ENCODE measurements at regions not wholly inside any gene's neighbourhood (a gene's known extent, or its start where the extent isn't known, plus 50 kb on each side); places are given as distances from the start of the nearest gene placed in this dataset.

GRCh38 chr2:47295981-47296635, 73.0 kb upstream of the EPCAM start:
- TF ChIP-seq POLR2A (IDR thresholded peaks at IDR 0.05; ENCODE audit: low read depth) (no peak), POLR2AphosphoS5 (IDR thresholded peaks at IDR 0.05) (no peak), EP300 (IDR thresholded peaks at IDR 0.05) (no peak), CTCF (IDR thresholded peaks at IDR 0.05) (no peak)
- H3K4me3 ChIP-seq = no peak overlapping the region
- no peaks in the 10 kb centered on the region for H3K36me3 ChIP-seq
- DNase-seq (ENCODE audit: extremely low spot score) = no peak
- H3K27me3 ChIP-seq = no peaks in the 10 kb centered on the region
- peaks cover 0 to 4% (median 0%) of the 10 kb centered on the region in 4 donors for H3K4me1 ChIP-seq
- intact Hi-C loops (cut with DNase I) = no loop called here
- no peaks in the 10 kb centered on the region for H3K9me3 ChIP-seq
- H3K27ac ChIP-seq (replicated peaks in 1 of 4) = no peak overlapping the region
- WGBS = 77% methylated on average over 5 of the region's 5 CpGs

- TF ChIP-seq EP300 (IDR thresholded peaks at IDR 0.05) (no peak), CTCF (IDR thresholded peaks at IDR 0.05) (no peak), POLR2AphosphoS5 (IDR thresholded peaks at IDR 0.05) (no peak)
Observed at GRCh38 chr2:47295131-47295980, 73.8 kb upstream of the EPCAM start.

DNA sequence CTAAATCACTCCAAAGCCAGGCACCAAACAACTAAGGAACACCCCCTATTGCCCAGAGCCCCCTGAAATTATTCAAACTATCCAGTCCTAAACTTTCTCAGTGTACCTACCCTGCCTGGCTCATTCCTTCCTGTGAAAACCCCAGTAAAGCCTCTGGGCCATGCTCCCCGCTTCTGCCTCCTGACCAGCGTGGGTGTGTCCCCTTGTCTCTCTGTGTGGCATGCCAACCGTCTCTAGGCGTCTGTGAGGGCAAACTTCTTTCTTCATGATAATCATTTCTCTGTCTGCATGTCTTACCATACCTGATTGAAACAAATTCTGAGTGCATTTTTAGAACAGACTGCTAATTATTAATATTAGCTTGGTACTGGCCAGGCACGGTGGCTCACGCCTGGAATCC, 75.1 kb upstream of the EPCAM start:
- intact Hi-C loops (cut with DNase I) = no loop called here
- WGBS = 85% methylated on average over 6 of the region's 6 CpGs

More at GRCh38 chr2:47295131-47295980, 73.8 kb upstream of the EPCAM start:
- H3K27ac ChIP-seq (replicated peaks in 1 of 4) = no peak overlapping the region
- peaks cover 0 to 4% (median 0%) of the 10 kb centered on the region in 4 donors for H3K4me1 ChIP-seq
- no peaks in the 10 kb centered on the region for H3K27me3 ChIP-seq
- intact Hi-C loops (cut with DNase I) = no loop called here
- no peak for DNase-seq (ENCODE audit: extremely low spot score)
- 61% methylated on average over 3 of the region's 3 CpGs for WGBS
- H3K4me3 ChIP-seq = no peak overlapping the region
- H3K9me3 ChIP-seq = no peaks in the 10 kb centered on the region
- H3K36me3 ChIP-seq = no peaks in the 10 kb centered on the region

GRCh38 chr2:47288864-47289263, 80.2 kb upstream of the EPCAM start:
- TF ChIP-seq CTCF (IDR thresholded peaks at IDR 0.05) (no peak), POLR2AphosphoS5 (IDR thresholded peaks at IDR 0.05) (no peak), EP300 (IDR thresholded peaks at IDR 0.05) (no peak), POLR2A (IDR thresholded peaks at IDR 0.05; ENCODE audit: low read depth) (no peak)
- DNase-seq (ENCODE audit: extremely low spot score) = no peak
- Histone ChIP-seq H3K4me1 (peaks cover 0 to 4% (median 0%) of the 10 kb centered on the region in 4 donors), H3K9me3 (no peaks in the 10 kb centered on the region), H3K27me3 (no peaks in the 10 kb centered on the region), H3K27ac (replicated peaks in 1 of 4) (no peak overlapping the region), H3K4me3 (no peak overlapping the region), H3K36me3 (no peaks in the 10 kb centered on the region)
- intact Hi-C loops (cut with DNase I) = no loop called here
- 79% methylated on average over 1 of the region's 1 CpG for WGBS

More for the DNA sequence above, 75.1 kb upstream of the EPCAM start:
- H3K27me3 ChIP-seq = no peaks in the 10 kb centered on the region
- H3K9me3 ChIP-seq = no peaks in the 10 kb centered on the region
- H3K4me3 ChIP-seq = no peak overlapping the region
- no peak for DNase-seq (ENCODE audit: extremely low spot score)
- TF ChIP-seq CTCF (IDR thresholded peaks at IDR 0.05) = no peak
- TF ChIP-seq EP300 (IDR thresholded peaks at IDR 0.05) = no peak
- TF ChIP-seq POLR2AphosphoS5 (IDR thresholded peaks at IDR 0.05) = no peak
- TF ChIP-seq POLR2A (IDR thresholded peaks at IDR 0.05; ENCODE audit: low read depth) = no peak
- H3K4me1 ChIP-seq = peaks cover 0 to 5% (median 0%) of the 10 kb centered on the region in 4 donors
- no peaks in the 10 kb centered on the region for H3K36me3 ChIP-seq
- H3K27ac ChIP-seq (replicated peaks in 1 of 4) = no peak overlapping the region

Data from esophagus muscularis mucosa (tissue), 4 donors.